ENCODE measurements at regions not wholly inside any gene's neighbourhood (a gene's known extent, or its start where the extent isn't known, plus 50 kb on each side); places are given as distances from the start of the nearest gene placed in this dataset.

- POLR2A ChIA-PET: no interaction called here
- no peak for DNase-seq
Measured at GRCh38 chr6:42509256-42509655, 54.6 kb upstream of the UBR2 start.

GRCh38 chr6:42507901-42508300 lies 55.9 kb upstream of the UBR2 start:
- H3K79me2 ChIP-seq (ENCODE audit: insufficient read depth): no peaks in the 10 kb centered on the region
- H3K4me3 ChIP-seq (ENCODE audit: low read depth in 2 of 2, low read length in 1 of 2): no peak overlapping the region
- H3K9me3 ChIP-seq: no peaks in the 10 kb centered on the region
- peaks cover 8 to 9% of the 10 kb centered on the region in 2 experiments; a peak in 3 of 4 replicates for H3K4me1 ChIP-seq (ENCODE audit: control insufficient read depth in 1 of 2, insufficient read depth in 2 of 2, low read depth in 1 of 2, low read length in 1 of 2)
- no peak for DNase-seq
- H3K27ac ChIP-seq (ENCODE audit: low read depth in 2 of 2, low read length in 1 of 2): peak overlapping the region in 1 of 2 experiments; percentile 69; a peak in 3 of 4 replicates
- no peak overlapping the region for H3K9ac ChIP-seq
- H3K27me3 ChIP-seq (ENCODE audit: insufficient read depth): no peaks in the 10 kb centered on the region
- H3F3A ChIP-seq (replicated peaks; ENCODE audit: insufficient read depth): peaks cover 9% of the 10 kb centered on the region
- no peaks in the 10 kb centered on the region for H3K9me2 ChIP-seq
- no peaks in the 10 kb centered on the region for H4K20me1 ChIP-seq (ENCODE audit: insufficient read depth)
- CTCF ChIA-PET: interaction anchor here (2.0 kb wide), 1 partner anchor 24 kb away, joined by 10 read pairs; no protein-coding TSS in a partner anchor
- no peak for TF ChIP-seq REST (IDR thresholded peaks at IDR 0.05; ENCODE audit: low read depth, low read length)
- TF ChIP-seq TCF12 (IDR thresholded peaks at IDR 0.05): peak; percentile 42; the same call in 1 of the 2 replicates
- no peak overlapping the region for H3K4me2 ChIP-seq
- 0 out of 2 replicates have a peak overlapping the region, but pooled peaks have one; percentile 44 for H2AFZ ChIP-seq (ENCODE audit: low read depth)
- 43% methylated on average over 1 of the region's 1 CpG for WGBS (ENCODE audit: low lambda C conversion rate)
- POLR2A ChIA-PET: no interaction called here
- H3K36me3 ChIP-seq (replicated peaks in 1 of 2; ENCODE audit: control insufficient read depth in 1 of 2, insufficient read depth in 2 of 2, low read length in 1 of 2): no peaks in the 10 kb centered on the region

More at GRCh38 chr6:42509256-42509655, 54.6 kb upstream of the UBR2 start:
- no peaks in the 10 kb centered on the region for H3K36me3 ChIP-seq (replicated peaks in 1 of 2; ENCODE audit: control insufficient read depth in 1 of 2, insufficient read depth in 2 of 2, low read length in 1 of 2)
- TF ChIP-seq POLR2AphosphoS5 (IDR thresholded peaks at IDR 0.05; ENCODE audit: low read depth, low read length) (no peak), ELF1 (IDR thresholded peaks at IDR 0.05) (no peak)
- WGBS (ENCODE audit: low lambda C conversion rate): 78% methylated on average over 2 of the region's 2 CpGs
- H3K4me3 ChIP-seq (ENCODE audit: low read depth in 2 of 2, low read length in 1 of 2): no peak overlapping the region
- no peaks in the 10 kb centered on the region for H4K20me1 ChIP-seq (ENCODE audit: insufficient read depth)
- H3K4me1 ChIP-seq (ENCODE audit: control insufficient read depth in 1 of 2, insufficient read depth in 2 of 2, low read depth in 1 of 2, low read length in 1 of 2): peaks cover 8 to 9% of the 10 kb centered on the region in 2 experiments; a peak in 3 of 4 replicates
- no peaks in the 10 kb centered on the region for H3K9me2 ChIP-seq
- H2AFZ ChIP-seq (ENCODE audit: low read depth): peak overlapping the region; percentile 17; the same call in 1 of the 2 replicates
- H3K9ac ChIP-seq: no peak overlapping the region
- no peaks in the 10 kb centered on the region for H3K79me2 ChIP-seq (ENCODE audit: insufficient read depth)
- H3F3A ChIP-seq (replicated peaks; ENCODE audit: insufficient read depth): peaks cover 9% of the 10 kb centered on the region
- H3K27me3 ChIP-seq (ENCODE audit: insufficient read depth): no peaks in the 10 kb centered on the region
- H3K27ac ChIP-seq (ENCODE audit: low read depth in 2 of 2, low read length in 1 of 2): no peak overlapping the region
- no peak overlapping the region for H3K4me2 ChIP-seq
- CTCF ChIA-PET: interaction anchor here (0.6 to 2.0 kb wide), 3 partner anchors 23 to 291 kb away, joined by 3 to 10 read pairs (median 3); no protein-coding TSS in a partner anchor
- H3K9me3 ChIP-seq: no peaks in the 10 kb centered on the region

GRCh38 chr6:42507195-42507594 lies 55.5 kb upstream of the TRERF1 start:
- H3K9ac ChIP-seq: no peak overlapping the region
- H3K9me2 ChIP-seq: no peaks in the 10 kb centered on the region
- no peak overlapping the region for H3K4me2 ChIP-seq
- TF ChIP-seq NRF1 (IDR thresholded peaks at IDR 0.05; ENCODE audit: low read depth, low read length) (no peak), EP300 (IDR thresholded peaks at IDR 0.05; ENCODE audit: borderline replicate concordance in 1 of 2, low read depth in 1 of 2, low read length in 1 of 2) (no peak), POLR2AphosphoS5 (IDR thresholded peaks at IDR 0.05; ENCODE audit: low read depth, low read length) (no peak), RCOR1 (IDR thresholded peaks at IDR 0.05; ENCODE audit: low read length) (no peak), SMC3 (IDR thresholded peaks at IDR 0.05; ENCODE audit: low read depth, low read length) (no peak), USF2 (IDR thresholded peaks at IDR 0.05; ENCODE audit: borderline replicate concordance, low read depth, low read length) (no peak), JUND (IDR thresholded peaks at IDR 0.05) (no peak), USF1 (IDR thresholded peaks at IDR 0.05; ENCODE audit: borderline replicate concordance, low read depth) (no peak), RXRA (IDR thresholded peaks at IDR 0.05; ENCODE audit: borderline replicate concordance, low read depth) (no peak), MEF2A (IDR thresholded peaks at IDR 0.05; ENCODE audit: borderline replicate concordance, low read depth) (no peak)
- H3K9me3 ChIP-seq: no peaks in the 10 kb centered on the region
- H3F3A ChIP-seq (replicated peaks; ENCODE audit: insufficient read depth): peaks cover 9% of the 10 kb centered on the region
- ChIA-PET POLR2A (no interaction called here), CTCF (interaction anchor here (0.9 to 1.3 kb wide), 3 partner anchors 15 to 197 kb away, joined by 3 to 4 read pairs (median 3); no protein-coding TSS in a partner anchor)
- no peaks in the 10 kb centered on the region for H3K27me3 ChIP-seq (ENCODE audit: insufficient read depth)
- H3K4me3 ChIP-seq (ENCODE audit: low read depth in 2 of 2, low read length in 1 of 2): no peak overlapping the region
- no peak for DNase-seq
- no peaks in the 10 kb centered on the region for H3K36me3 ChIP-seq (replicated peaks in 1 of 2; ENCODE audit: control insufficient read depth in 1 of 2, insufficient read depth in 2 of 2, low read length in 1 of 2)
- peak overlapping the region; percentile 24 to 65; a peak in 2 of 4 replicates for H3K27ac ChIP-seq (ENCODE audit: low read depth in 2 of 2, low read length in 1 of 2)
- 57% methylated on average over 2 of the region's 2 CpGs for WGBS (ENCODE audit: low lambda C conversion rate)
- H4K20me1 ChIP-seq (ENCODE audit: insufficient read depth): no peaks in the 10 kb centered on the region
- H3K4me1 ChIP-seq (ENCODE audit: control insufficient read depth in 1 of 2, insufficient read depth in 2 of 2, low read depth in 1 of 2, low read length in 1 of 2): peaks cover 3% of the 10 kb centered on the region in 2 experiments; a peak in 2 of 4 replicates
- no peaks in the 10 kb centered on the region for H3K79me2 ChIP-seq (ENCODE audit: insufficient read depth)
- no peak overlapping the region for H2AFZ ChIP-seq (ENCODE audit: low read depth)
